SK-N-SH (cell line): ENCODE measurements at regions not wholly inside any gene's neighbourhood (a gene's known extent, or its start where the extent isn't known, plus 50 kb on each side); places are given as distances from the start of the nearest gene placed in this dataset.

ENCODE experiments used
- CTCF ChIA-PET: fragments of 300-600, 350-600 bp; formaldehyde crosslinking; extraction: SDS; loops from one replicate; lab custom pipeline; 2021; lab: Yijun Ruan, JAX
- POLR2A ChIA-PET: fragments of 350-600 bp; sonication (Branson Sonifier 250); formaldehyde crosslinking; extraction: SDS; loops from one replicate; lab custom pipeline; 2020; ENCODE audit warnings: antibody characterized with exemption, inconsistent platforms; lab: Yijun Ruan, JAX
- DNase-seq: peaks from one replicate; pipeline ENCODE4 v3.0.0; 2012
- H2AFZ ChIP-seq: fragments of 200-600 bp; sonication (generic); 2 replicates; pipeline ENCODE4 v1.8.1; 2016; ENCODE audit warnings: antibody characterized with exemption, mild to moderate bottlenecking, low read depth
- H3F3A ChIP-seq: fragments of 200-600 bp; sonication (generic); replicated peaks from 2 replicates; pipeline ENCODE3; 2016; ENCODE audit warnings: antibody characterized with exemption, mild to moderate bottlenecking; ENCODE audit not compliant: insufficient read depth
- H3K27ac ChIP-seq, 2 experiments: fragments of 200-500 bp in 1 of 2; fragments of 200-600 bp in 1 of 2; sonication (Bioruptor generic) in 1 of 2; sonication (generic), shearing (Covaris generic) in 1 of 2; 2 replicates each; pipeline versions ENCODE4 v1.5.1 to v1.6.1; 2014 to 2016; ENCODE audit warnings: low read depth in 2 of 2, inconsistent platforms in 1 of 2, low read length in 1 of 2, mild to moderate bottlenecking in 1 of 2, mixed read lengths in 1 of 2
- H3K27me3 ChIP-seq: fragments of 200-600 bp; sonication (generic), shearing (Covaris generic); 2 replicates; pipeline ENCODE4 v1.6.1; 2016; ENCODE audit warnings: mixed run types; ENCODE audit not compliant: insufficient read depth
- H3K36me3 ChIP-seq, 2 experiments: fragments of 200-500 bp in 1 of 2; fragments of 200-600 bp in 1 of 2; sonication (Bioruptor generic) in 1 of 2; sonication (generic) in 1 of 2; replicated peaks in 1 of 2; 2 replicates each; pipeline versions ENCODE3 to v1.5.1; 2014 to 2016; ENCODE audit warnings: low read length in 1 of 2, mild to moderate bottlenecking in 1 of 2; ENCODE audit not compliant: insufficient read depth in 2 of 2, control insufficient read depth in 1 of 2
- H3K4me1 ChIP-seq, 2 experiments: fragments of 200-500 bp in 1 of 2; fragments of 200-600 bp in 1 of 2; sonication (Bioruptor generic) in 1 of 2; sonication (generic), shearing (Covaris generic) in 1 of 2; 2 replicates each; pipeline versions ENCODE4 v1.5.1 to v1.6.1; 2014 to 2016; ENCODE audit warnings: low read depth in 1 of 2, low read length in 1 of 2, mixed run types in 1 of 2; ENCODE audit not compliant: insufficient read depth in 2 of 2, control insufficient read depth in 1 of 2
- H3K4me2 ChIP-seq: fragments of 200-600 bp; sonication (generic), shearing (Covaris generic); 2 replicates; pipeline ENCODE4 v1.6.1; 2017; ENCODE audit warnings: mixed run types
- H3K4me3 ChIP-seq, 2 experiments: fragments of 200-500 bp in 1 of 2; fragments of 200-600 bp in 1 of 2; sonication (Bioruptor generic) in 1 of 2; sonication (generic), shearing (Covaris generic) in 1 of 2; 2 replicates each; pipeline versions ENCODE4 v1.5.1 to v1.8.1; 2014 to 2016; ENCODE audit warnings: low read depth in 2 of 2, inconsistent platforms in 1 of 2, low read length in 1 of 2, mild to moderate bottlenecking in 1 of 2, mixed read lengths in 1 of 2, moderate library complexity in 1 of 2
- H3K79me2 ChIP-seq: fragments of 200-600 bp; sonication (generic); 2 replicates; pipeline ENCODE4 v1.8.1; 2017; ENCODE audit warnings: mild to moderate bottlenecking; ENCODE audit not compliant: insufficient read depth
- H3K9ac ChIP-seq: fragments of 200-600 bp; sonication (generic); 2 replicates; pipeline ENCODE4 v1.6.1; 2017; ENCODE audit warnings: mixed run types
- H3K9me2 ChIP-seq: fragments of 200-600 bp; sonication (generic); 2 replicates; pipeline ENCODE4 v1.6.1; 2017; ENCODE audit warnings: mixed run types
- H3K9me3 ChIP-seq: fragments of 200-600 bp; sonication (generic); 2 replicates; pipeline ENCODE4 v1.6.1; 2017; ENCODE audit warnings: mixed run types, mild to moderate bottlenecking, moderate library complexity
- H4K20me1 ChIP-seq: fragments of 200-600 bp; sonication (generic); 2 replicates; pipeline ENCODE4 v1.6.1; 2017; ENCODE audit warnings: mild to moderate bottlenecking, mixed run types; ENCODE audit not compliant: insufficient read depth
- CHD2 ChIP-seq: fragments of 150-350 bp; IDR thresholded peaks from 2 replicates; pipeline ENCODE4 v1.6.1; 2018; ENCODE audit warnings: low read length; ENCODE audit not compliant: partially characterized antibody
- ELF1 ChIP-seq: IDR thresholded peaks from 2 replicates; pipeline ENCODE4 v1.4.0; 2012
- EP300 ChIP-seq, 2 experiments: IDR thresholded peaks; 2 replicates each; pipeline versions ENCODE4 v1.4.0 to v1.6.1; 2012; ENCODE audit warnings: borderline replicate concordance in 1 of 2, low read depth in 1 of 2, low read length in 1 of 2
- FOSL2 ChIP-seq: IDR thresholded peaks from 2 replicates; pipeline ENCODE4 v1.4.0; 2012; ENCODE audit warnings: low read depth, mild to moderate bottlenecking, moderate library complexity, borderline replicate concordance
- FOXJ3 ChIP-seq: sonication (generic); formaldehyde crosslinking; IDR thresholded peaks from 2 replicates; pipeline ENCODE4 v1.5.1; 2020; ENCODE audit warnings: mild to moderate bottlenecking, missing genetic modification reagents
- FOXM1 ChIP-seq: IDR thresholded peaks from 2 replicates; pipeline ENCODE4 v1.4.0; 2012; ENCODE audit warnings: low read depth, mild to moderate bottlenecking
- NRF1 ChIP-seq: IDR thresholded peaks from 2 replicates; pipeline ENCODE4 v1.6.1; 2012; ENCODE audit warnings: low read depth, mild to moderate bottlenecking, low read length
- PBX3 ChIP-seq: IDR thresholded peaks from 2 replicates; pipeline ENCODE4; 2012
- REST ChIP-seq: IDR thresholded peaks from 2 replicates; pipeline ENCODE4 v1.6.1; 2012; ENCODE audit warnings: mild to moderate bottlenecking, low read depth, low read length, moderate library complexity
- SIN3A ChIP-seq: IDR thresholded peaks from 2 replicates; pipeline ENCODE4 v1.6.1; 2012; ENCODE audit warnings: low read depth, mild to moderate bottlenecking, low read length, moderate library complexity, borderline replicate concordance
- TCF12 ChIP-seq: IDR thresholded peaks from 2 replicates; pipeline ENCODE4 v1.4.0; 2012
- YY1 ChIP-seq: IDR thresholded peaks from 2 replicates; pipeline ENCODE4 v1.4.0; 2012; ENCODE audit warnings: low read depth, mild to moderate bottlenecking
- ZBTB33 ChIP-seq: IDR thresholded peaks from 2 replicates; pipeline ENCODE4 v1.4.0; 2012; ENCODE audit warnings: low read depth, borderline replicate concordance
- WGBS: methylation state at CpG from one replicate; pipeline ENCODE4 v1.1.6; 2017; ENCODE audit warnings: low lambda C conversion rate; 5-methylcytosine and 5-hydroxymethylcytosine counted together

GRCh38 chr20:55650657-55651360 is 354.5 kb downstream of the CBLN4 start:
- Histone ChIP-seq H3K4me1 (no peaks in the 10 kb centered on the region), H3K27me3 (no peaks in the 10 kb centered on the region), H3F3A (no peaks in the 10 kb centered on the region), H3K36me3 (no peaks in the 10 kb centered on the region), H3K9ac (no peak overlapping the region), H3K4me3 (no peak overlapping the region), H3K79me2 (no peaks in the 10 kb centered on the region), H2AFZ (no peak overlapping the region), H3K4me2 (no peak overlapping the region), H3K9me3 (no peaks in the 10 kb centered on the region), H4K20me1 (no peaks in the 10 kb centered on the region), H3K27ac (no peak overlapping the region), H3K9me2 (no peaks in the 10 kb centered on the region)
- TF ChIP-seq NRF1 (no peak), FOXJ3 (CRISPR knock-in tag) (no peak), FOSL2 (no peak)
- ChIA-PET POLR2A (no interaction called here), CTCF (no interaction called here)
- WGBS, result 15% methylated on average over 6 of the region's 6 CpGs
- DNase-seq, result no peak

GRCh38 chr20:55649254-55649653 is 356.1 kb downstream of the CBLN4 start:
- Histone ChIP-seq H3K9me2 (no peaks in the 10 kb centered on the region), H3K79me2 (no peaks in the 10 kb centered on the region), H3K36me3 (no peaks in the 10 kb centered on the region), H3F3A (no peaks in the 10 kb centered on the region), H3K4me2 (no peak overlapping the region), H3K27ac (no peak overlapping the region), H3K4me3 (no peak overlapping the region), H4K20me1 (no peaks in the 10 kb centered on the region), H3K27me3 (no peaks in the 10 kb centered on the region), H3K4me1 (no peaks in the 10 kb centered on the region), H3K9me3 (no peaks in the 10 kb centered on the region), H3K9ac (no peak overlapping the region), H2AFZ (no peak overlapping the region)
- WGBS, result 18% methylated on average over 6 of the region's 6 CpGs
- CTCF ChIA-PET, result no interaction called here
- no peak for TF ChIP-seq SIN3A
- TF ChIP-seq YY1, result no peak
- no peak for TF ChIP-seq REST
- POLR2A ChIA-PET, result no interaction called here
- DNase-seq, result no peak

- DNase-seq, result no peak
- ChIA-PET CTCF (interaction anchor here (1.4 to 1.7 kb wide), 2 partner anchors 14 to 697 kb away, joined by 3 read pairs; no protein-coding TSS in a partner anchor), POLR2A (no interaction called here)
- Histone ChIP-seq H3K9me3 (no peaks in the 10 kb centered on the region), H3K27me3 (no peaks in the 10 kb centered on the region), H3K36me3 (no peaks in the 10 kb centered on the region), H2AFZ (no peak overlapping the region), H3K79me2 (no peaks in the 10 kb centered on the region), H3K9ac (no peak overlapping the region), H3K27ac (no peak overlapping the region), H3F3A (no peaks in the 10 kb centered on the region), H3K4me1 (no peaks in the 10 kb centered on the region), H3K9me2 (no peaks in the 10 kb centered on the region), H3K4me2 (no peak overlapping the region), H4K20me1 (no peaks in the 10 kb centered on the region), H3K4me3 (no peak overlapping the region)
- 22% methylated on average over 4 of the region's 4 CpGs for WGBS
- TF ChIP-seq PBX3, result no peak
- no peak for TF ChIP-seq FOXM1
- TF ChIP-seq EP300 (IDR thresholded peaks at IDR 0.05; ENCODE audit: borderline replicate concordance in 1 of 2, low read depth in 1 of 2, low read length in 1 of 2), result no peak
- TF ChIP-seq ZBTB33, result no peak
- no peak for TF ChIP-seq YY1
- no peak for TF ChIP-seq TCF12
- no peak for TF ChIP-seq CHD2
- no peak for TF ChIP-seq ELF1
Observed at GRCh38 chr20:55646851-55647250, 358.5 kb downstream of the CBLN4 start.
